Upper lobe of right lung (tissue), 1 donor: ENCODE measurements at regions not wholly inside any gene's neighbourhood (a gene's known extent, or its start where the extent isn't known, plus 50 kb on each side); places are given as distances from the start of the nearest gene placed in this dataset.
A peak's percentile ranks its signal among the peaks of the same experiment; 100 is the strongest.

Experiments
- ATAC-seq: fragments of 200-7000 bp; cut with Tn5 transposase; one replicate; pipeline ENCODE4 v1.9.1; 2020; ENCODE audit warnings: mild to moderate bottlenecking, moderate library complexity
- DNase-seq: peaks from one replicate; pipeline ENCODE4 v3.0.0-alpha.2; 2020
- H3K27ac ChIP-seq: fragments of 200-600 bp; one replicate; pipeline ENCODE4 v1.8.0; 2022
- H3K27me3 ChIP-seq: fragments of 200-600 bp; one replicate; pipeline ENCODE4 v1.8.0; 2022; ENCODE audit warnings: mild to moderate bottlenecking
- H3K36me3 ChIP-seq: fragments of 200-600 bp; one replicate; pipeline ENCODE4 v1.8.0; 2022
- H3K4me1 ChIP-seq: fragments of 200-600 bp; one replicate; pipeline ENCODE4 v1.8.0; 2022
- H3K4me3 ChIP-seq: fragments of 200-600 bp; one replicate; pipeline ENCODE4 v1.8.0; 2022; ENCODE audit warnings: mild to moderate bottlenecking
- H3K9me3 ChIP-seq: fragments of 200-600 bp; one replicate; pipeline ENCODE4 v1.8.0; 2022
- CTCF ChIP-seq: fragments of 200-600 bp; IDR thresholded peaks from one replicate; pipeline ENCODE4 v1.8.0; 2022; ENCODE audit warnings: antibody characterized with exemption
- intact Hi-C: fragments of 100-400 bp; cut with DNase I; formaldehyde crosslinking; loops from one replicate; pipeline ENCODE4 v1.11.0; 2022
- donor health status: DM: no; HTN: yes; CAD: no; lungs with severe emphysema.

GRCh38 chr5:1668141-1668721 is 131.4 kb downstream of the MRPL36 start:
- intact Hi-C loops: no loop called here
- Histone ChIP-seq H3K9me3 (no peaks in the 10 kb centered on the region), H3K4me1 (peaks cover 4% of the 10 kb centered on the region), H3K27me3 (peaks cover 64% of the 10 kb centered on the region), H3K27ac (no peak overlapping the region), H3K4me3 (no peak overlapping the region), H3K36me3 (no peaks in the 10 kb centered on the region)
- DNase-seq: no peak
- TF ChIP-seq CTCF: no peak
- ATAC-seq: no peak

GRCh38 chr5:1667648-1668140 is 131.9 kb downstream of the MRPL36 start:
- no peak for ATAC-seq
- no peak overlapping the region for H3K4me3 ChIP-seq
- intact Hi-C loops: no loop called here

GRCh38 chr5:1666812-1667588 is 132.6 kb downstream of the MRPL36 start:
- no peak for TF ChIP-seq CTCF
- ATAC-seq: peak; percentile 38
- no peak overlapping the region for H3K27ac ChIP-seq

More at GRCh38 chr5:1667648-1668140, 131.9 kb downstream of the MRPL36 start:
- Histone ChIP-seq H3K27ac (no peak overlapping the region), H3K36me3 (no peaks in the 10 kb centered on the region), H3K9me3 (no peaks in the 10 kb centered on the region), H3K4me1 (peaks cover 4% of the 10 kb centered on the region), H3K27me3 (peaks cover 67% of the 10 kb centered on the region)
- TF ChIP-seq CTCF: no peak
- DNase-seq: peak; percentile 57

GRCh38 chr5:1666221-1666620 is 133.4 kb downstream of the MRPL36 start:
- DNase-seq: peak; percentile 25
- Histone ChIP-seq H3K4me1 (peaks cover 4% of the 10 kb centered on the region), H3K9me3 (no peaks in the 10 kb centered on the region), H3K27me3 (peaks cover 60% of the 10 kb centered on the region), H3K36me3 (no peaks in the 10 kb centered on the region), H3K4me3 (no peak overlapping the region), H3K27ac (no peak overlapping the region)
- intact Hi-C loops: no loop called here
- TF ChIP-seq CTCF: no peak
- ATAC-seq: no peak

More at GRCh38 chr5:1666812-1667588, 132.6 kb downstream of the MRPL36 start:
- Histone ChIP-seq H3K4me3 (no peak overlapping the region), H3K27me3 (peaks cover 60% of the 10 kb centered on the region), H3K9me3 (no peaks in the 10 kb centered on the region), H3K4me1 (peaks cover 4% of the 10 kb centered on the region), H3K36me3 (no peaks in the 10 kb centered on the region)
- DNase-seq: peak; percentile 65
- intact Hi-C loops: no loop called here

DNA sequence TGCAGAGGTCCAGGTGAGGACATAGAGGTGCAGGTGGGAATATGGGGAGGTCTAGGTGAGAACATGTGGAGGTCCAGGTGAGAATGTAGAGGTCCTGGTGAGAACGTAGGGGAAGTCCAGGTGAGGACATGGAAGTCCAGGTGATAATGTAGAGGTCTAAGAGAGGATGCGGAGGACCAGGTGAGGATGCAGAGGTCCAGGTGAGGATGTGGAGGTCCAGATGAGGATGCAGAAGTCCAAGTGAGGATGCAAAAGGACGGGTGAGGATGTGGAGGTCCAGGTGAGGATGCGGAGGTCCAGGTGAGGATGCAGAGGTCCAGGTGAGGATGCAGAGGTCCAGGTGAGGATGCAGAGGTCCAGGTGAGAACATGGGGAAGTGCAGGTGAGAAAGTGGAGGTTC is 133.8 kb downstream of the MRPL36 start:
- H3K27me3 ChIP-seq: peaks cover 57% of the 10 kb centered on the region
- intact Hi-C loops: no loop called here
- H3K36me3 ChIP-seq: no peaks in the 10 kb centered on the region
- TF ChIP-seq CTCF: no peak
- H3K4me3 ChIP-seq: no peak overlapping the region
- H3K27ac ChIP-seq: no peak overlapping the region
- peaks cover 4% of the 10 kb centered on the region for H3K4me1 ChIP-seq
- no peak for ATAC-seq
- DNase-seq: peak; percentile 40
- H3K9me3 ChIP-seq: no peaks in the 10 kb centered on the region
